NCI-H69 (cell line): ENCODE measurements at regions not wholly inside any gene's neighbourhood (a gene's known extent, or its start where the extent isn't known, plus 50 kb on each side); places are given as distances from the start of the nearest gene placed in this dataset.

ENCODE experiments used
- DNase-seq: peaks from one replicate; lab custom pipeline; 2025; lab: John Stamatoyannopoulos, UW

DNA sequence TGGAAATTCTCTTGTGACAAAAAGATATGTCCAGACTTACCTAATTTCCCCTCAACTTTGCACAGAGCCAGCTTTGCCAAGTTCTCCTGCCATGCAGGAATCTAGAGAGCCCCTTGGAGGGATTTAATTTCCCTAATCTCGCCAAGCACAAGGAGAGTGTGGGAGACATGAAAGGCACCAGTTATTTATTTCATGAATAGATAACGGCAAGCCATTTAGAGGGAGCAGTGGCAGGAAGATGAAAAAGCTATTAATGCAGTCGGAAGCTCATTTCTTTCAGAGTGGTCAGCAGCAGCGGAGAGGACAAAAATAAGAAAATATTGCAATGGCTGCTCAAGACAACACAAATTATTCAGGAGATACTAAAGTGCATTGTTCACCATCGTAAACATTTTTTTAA is 150.9 kb upstream of the WSCD2 start:
- DNase-seq: no peak

DNA sequence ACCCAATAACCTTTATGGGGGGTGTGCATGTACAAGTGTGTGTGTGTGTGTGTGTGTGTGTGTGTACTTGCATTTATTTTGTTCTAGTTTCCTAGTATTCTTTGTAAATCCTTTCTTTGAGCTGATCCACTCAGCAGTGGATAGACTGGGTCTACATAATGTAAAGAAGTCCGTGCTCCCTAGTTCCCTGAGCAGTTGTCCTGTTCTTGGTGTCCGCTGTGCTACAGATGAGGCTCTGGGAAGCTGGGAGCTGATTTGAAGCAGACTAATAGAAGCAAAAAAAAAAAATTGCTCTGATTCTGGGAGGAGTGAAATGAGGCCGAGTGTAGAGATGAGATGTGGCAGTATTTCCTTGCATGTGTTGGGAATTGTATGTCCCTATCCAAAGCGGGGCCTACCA is 150.4 kb upstream of the WSCD2 start:
- no peak for DNase-seq

DNA sequence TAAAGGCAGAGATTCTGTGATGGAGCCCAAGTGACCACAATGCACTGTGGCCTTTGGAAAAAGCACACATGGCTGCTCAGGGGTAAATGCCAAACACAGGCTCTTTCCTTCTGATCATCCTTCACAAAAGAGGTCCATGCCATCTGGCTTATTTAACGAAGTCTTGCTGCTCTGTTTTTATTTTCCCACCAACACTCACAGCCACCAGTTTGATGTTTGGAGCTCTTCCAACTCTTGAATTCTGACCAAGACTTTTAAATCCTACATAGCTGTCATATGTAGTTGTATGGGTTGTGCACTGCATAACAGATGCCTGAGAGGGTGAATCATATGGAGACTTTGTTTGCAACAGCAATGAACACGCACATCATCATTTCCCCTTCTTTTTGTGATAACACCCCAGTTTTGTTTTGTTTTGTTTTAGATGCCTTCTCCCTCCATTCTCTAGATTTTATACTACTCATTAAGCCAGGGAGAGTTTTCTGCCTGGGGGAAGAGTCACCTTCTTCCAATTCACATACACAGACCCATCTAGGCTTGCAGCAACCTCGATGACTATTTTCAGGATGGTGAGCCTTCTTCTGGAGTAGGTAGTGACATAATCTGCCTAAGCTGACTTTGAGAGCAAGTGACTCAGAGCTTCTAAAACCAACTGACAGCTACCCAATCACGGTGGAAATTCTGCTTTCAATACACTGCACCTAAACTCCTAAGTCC is 145.2 kb upstream of the WSCD2 start:
- no peak for DNase-seq

DNA sequence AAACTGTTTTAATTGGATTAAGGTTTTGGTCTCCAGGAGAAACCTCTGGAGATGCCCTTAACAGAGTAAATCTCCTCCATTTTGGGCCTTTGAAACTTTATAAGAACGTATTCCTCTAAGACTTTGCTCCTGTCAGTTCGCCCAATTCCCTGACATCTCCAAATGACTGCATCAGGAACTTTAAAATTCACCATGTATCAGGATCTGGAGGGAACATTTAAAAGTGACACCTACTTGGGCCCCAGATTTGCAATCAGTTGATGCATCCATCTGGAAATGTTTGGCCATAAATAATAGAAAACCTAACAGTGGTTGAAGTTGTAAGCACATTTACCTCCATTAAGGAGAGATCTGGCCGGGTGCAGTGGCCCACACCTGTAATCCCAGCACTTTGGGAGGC is 144.1 kb upstream of the WSCD2 start:
- DNase-seq: no peak

DNA sequence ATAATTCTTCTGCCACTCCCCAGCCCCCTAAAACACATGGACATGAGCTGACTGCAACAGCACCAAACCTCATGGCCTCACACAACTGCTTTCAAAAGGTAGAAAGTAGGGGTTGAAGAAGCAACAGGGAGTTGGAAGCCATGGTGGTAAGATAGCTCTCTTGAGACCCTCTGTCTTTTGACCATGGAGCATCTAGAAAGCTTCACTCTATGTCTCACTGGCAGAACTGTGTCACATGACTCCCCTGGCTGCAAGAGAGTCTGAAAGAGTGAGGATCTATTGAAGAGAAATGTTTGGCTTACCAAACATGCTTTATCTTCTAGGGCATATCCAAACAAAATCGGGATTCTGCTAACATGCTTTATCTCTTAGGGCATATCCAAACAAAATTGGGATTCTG is 142.9 kb upstream of the WSCD2 start:
- DNase-seq: no peak

DNA sequence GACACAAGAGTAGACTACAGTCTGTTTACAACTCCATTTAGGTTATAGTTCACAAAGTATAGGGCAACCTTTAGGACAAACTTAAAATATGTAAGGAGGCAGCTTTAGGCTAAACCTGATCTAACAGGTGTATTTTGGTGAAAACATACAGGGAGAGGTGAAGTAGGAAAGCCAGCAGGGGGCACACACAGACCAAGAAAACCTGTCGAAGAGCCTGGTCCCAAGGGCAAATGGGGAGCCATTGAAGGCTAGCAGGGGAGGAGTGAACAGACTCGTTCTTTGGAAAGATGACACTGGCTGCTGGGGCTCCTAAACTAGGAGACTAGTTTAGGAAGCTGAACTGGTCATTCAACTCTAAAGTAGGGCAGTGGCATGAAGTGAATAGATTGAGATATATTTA is 138.8 kb upstream of the WSCD2 start:
- DNase-seq: peak; percentile 29

DNA sequence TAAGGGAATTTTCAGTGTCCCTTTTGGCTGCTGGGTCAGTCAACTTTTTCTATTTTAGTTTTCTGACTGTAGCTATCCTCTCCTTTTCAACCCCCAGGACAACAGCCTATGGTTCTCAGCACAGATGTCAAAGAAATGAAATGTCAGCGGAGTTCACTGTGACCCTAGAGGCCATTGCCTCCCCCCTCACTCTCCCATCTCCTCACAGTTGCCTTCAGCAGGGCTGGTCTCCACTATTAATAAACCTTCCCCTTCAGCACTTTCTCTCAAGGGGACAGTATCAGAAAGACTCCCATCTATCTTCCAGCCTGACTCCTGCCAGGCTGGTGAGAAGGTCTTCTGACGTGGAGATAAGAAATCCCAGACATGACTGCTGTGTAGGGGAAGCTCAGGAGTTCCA is 137.1 kb upstream of the WSCD2 start:
- DNase-seq: no peak

DNA sequence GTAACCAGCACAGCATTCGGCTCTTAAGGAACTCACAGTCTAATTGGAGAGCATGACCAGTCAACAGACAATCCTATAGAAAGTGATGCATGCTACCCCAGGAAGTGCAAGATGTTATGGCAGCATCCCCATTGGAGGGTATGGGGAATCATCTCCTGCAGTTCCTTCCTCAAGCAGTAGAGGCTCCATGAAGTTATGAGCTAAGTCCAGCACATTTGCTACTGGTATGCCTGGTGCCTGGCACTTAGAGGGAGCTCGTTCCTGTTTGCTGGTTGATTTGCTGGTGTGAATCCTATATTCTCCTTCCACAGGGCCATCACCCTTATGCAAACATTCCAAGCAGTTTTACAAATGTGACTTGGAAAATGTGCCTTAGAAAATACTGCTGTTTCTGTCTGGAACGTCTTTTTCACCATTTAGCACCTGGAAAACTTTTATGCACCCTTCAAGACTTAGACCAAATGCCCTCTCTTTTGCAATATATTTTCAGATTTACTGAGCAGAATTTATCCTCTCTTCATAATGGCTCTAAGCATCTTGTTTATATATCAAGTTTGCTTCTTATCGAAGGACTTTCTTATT is 136.1 kb upstream of the WSCD2 start:
- DNase-seq: peak; percentile 59

DNA sequence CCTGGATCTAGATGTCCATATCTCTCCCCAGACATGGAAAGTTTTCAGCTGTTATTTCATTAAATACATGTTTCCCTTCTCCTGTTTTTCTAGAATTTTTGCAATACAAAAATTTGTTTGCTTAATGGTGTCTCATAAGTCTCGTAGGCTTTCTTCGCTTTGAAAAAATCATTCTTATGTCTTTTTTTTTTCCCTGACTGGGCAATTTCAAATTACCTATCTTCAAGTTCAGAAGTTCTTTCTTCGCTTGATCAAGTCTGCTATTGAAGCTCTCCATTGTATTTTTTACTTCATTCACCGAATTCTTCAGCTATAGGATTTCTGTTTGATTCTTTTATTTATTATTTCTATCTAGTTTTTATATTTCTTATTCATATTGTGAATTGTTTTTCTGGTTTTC is 130.2 kb upstream of the WSCD2 start:
- no peak for DNase-seq

DNA sequence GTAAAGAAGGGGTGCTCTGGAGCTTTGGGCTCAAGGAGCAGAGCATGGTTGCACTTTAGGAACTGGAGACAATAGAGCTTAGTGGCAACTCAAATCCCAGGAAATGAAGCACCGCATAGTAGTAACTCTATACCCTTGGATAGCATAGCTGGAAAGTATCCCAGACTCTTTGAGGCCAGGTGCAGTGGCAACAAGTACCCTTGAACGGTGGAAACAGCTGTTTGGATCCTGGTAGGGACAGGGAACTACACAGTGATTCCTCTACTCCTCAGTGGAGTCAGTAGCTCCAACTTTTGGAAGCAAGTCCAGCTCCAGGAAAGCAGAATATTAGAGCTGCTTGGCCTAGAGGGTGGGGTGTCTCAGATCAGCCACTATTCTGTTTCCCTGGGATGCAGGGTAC is 129.0 kb upstream of the WSCD2 start:
- no peak for DNase-seq

DNA sequence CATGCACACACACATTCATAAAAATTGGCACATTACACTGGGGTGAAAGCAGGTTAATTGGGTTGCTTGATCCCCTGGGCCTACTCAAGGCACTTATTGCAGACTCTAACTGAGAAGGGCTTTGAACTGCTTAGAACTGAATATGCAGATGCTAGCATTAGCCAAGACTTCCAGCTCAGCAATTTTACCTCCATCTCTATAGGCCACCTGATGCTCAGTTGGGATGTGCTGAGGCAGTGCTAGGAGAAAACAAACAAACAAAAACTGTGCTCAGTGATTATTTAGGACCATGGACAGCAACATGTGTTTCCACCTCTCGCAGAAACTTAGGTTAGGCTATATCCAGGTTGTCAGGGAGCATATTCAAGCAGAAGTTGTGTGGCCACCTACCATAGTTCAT is 124.8 kb upstream of the WSCD2 start:
- DNase-seq: peak; percentile 8

DNA sequence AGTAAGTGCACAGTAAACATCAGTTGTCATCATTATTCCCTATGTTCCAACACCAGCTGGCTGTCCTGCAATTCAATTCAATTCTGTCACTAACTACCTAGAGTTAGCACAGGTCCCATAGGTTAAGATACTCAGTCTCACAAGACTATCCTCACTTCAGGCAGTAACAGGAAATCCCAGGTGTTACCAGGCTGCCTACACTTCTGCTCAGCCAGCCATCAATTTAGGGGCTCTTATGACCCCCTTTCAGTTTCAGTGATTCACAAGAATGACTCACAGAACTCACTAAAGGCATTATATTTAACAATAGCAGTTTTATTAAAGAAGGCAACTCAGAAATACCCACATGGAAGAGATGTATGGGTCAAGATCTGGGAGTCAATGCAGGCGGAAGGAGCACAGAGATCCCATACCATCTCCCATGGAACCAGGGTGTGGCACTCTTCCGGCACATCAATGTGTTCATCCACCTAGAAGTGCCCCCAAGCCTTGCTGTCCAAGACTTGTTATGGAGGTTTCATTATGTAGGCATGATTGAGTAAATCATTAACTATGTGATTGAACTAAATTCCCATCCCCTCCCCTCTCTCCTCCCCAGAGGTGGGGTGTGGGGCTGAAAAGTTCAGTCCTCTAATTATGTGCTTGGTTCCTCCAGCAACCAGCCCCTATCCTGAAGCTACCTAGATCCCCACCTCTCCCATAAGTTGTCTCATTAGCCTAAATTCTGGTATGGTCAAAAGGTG is 120.8 kb upstream of the WSCD2 start:
- DNase-seq: no peak

DNA sequence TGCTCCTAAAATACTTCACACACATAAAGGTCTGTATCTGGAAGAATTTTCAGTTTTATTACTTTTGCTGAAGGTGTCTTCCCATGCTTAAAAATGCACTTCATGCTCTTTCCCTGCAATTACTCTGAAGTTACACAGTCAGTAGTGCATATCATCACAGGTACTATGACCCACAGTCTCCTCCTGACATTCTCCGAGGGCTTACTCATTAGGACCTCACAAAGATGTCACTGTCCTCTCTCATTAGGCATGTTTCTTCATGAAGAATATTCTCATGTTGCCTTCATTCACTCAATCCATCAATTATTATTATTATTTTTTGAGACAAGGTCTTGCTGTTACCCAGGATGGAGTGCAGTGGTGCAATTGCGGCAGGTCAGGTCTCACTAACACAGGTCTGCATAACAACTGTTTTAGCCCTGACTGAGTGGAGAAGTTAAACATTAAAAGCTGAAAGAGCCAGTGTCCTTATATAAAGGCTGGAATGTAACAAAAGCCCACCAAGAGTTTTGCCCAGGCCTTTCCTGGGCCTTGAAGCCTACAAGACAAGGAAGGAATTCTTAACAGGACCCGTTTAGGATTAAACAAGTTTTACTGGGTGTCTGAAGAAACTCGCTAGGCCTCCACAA is 119.5 kb upstream of the WSCD2 start:
- no peak for DNase-seq

DNA sequence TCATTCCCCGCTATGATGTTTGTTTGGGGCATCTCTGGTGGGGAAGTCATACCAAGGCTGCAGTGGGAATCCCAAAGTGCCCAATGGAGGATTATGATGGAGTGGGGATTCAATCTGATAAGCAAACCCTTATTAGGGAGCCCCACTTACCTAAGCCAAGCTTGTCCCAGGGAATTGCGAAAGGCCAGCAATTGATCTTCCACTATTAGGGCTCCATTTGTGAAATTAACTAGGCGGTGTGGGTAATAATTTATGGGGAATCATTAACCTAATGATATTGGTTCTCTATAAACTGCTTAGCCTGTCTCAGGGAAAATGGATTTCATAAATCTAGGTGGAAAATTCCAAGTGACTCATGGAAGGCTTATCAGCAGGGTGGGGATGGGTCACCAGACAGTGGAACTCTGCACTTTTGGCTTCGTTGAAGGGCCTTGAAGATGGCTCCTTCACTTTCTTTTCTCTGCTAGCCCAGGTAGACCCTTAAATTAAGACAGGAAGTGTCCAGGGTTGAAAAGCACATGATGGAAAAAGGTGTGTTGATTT is 113.0 kb upstream of the WSCD2 start:
- DNase-seq: no peak

DNA sequence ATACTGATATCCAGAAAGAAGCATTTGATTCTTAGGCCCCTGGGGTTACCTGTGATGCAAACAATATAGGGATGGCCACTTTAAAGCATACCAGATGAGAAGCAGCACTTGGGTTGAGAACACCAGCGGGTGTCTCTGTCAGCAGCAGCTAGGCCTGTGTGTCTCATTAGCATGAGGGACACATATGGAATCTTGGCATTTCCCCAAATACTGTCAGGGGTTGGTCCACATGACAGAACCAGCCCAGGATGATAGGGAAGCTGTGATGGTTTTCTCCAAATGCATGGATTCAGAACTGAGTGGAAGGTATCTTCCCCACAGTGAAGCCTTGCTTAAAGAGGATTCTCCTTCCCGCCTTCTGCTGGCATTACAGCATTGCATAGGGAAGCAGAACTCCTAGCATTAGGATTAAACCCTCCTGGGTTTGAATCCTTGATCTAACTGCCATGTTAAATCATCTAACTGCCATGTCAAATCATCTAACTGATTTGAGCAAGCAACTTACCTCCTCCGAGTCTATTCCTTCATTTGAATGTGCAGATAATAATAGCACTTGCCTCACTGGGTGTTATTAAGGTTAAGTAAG is 111.5 kb upstream of the WSCD2 start:
- DNase-seq: no peak

DNA sequence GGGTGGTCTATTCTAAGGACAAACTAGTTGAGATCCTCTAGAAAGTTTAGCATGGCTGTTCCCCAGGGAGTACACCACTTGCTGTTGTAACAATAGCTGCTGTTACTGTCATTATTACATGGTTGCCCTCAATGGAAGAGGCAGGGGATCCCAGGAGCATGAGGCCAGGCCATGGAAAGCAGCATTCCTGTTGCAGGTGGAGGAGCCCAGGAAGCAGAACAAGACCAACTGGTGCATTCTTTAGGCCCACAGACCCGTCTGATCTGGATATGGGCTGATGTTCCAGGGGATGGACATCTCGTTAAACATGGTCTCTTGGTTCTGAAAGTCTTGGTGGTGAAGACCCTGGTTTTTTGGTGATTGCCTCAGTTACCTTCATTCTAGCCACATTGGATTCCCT is 109.2 kb upstream of the WSCD2 start:
- no peak for DNase-seq

DNA sequence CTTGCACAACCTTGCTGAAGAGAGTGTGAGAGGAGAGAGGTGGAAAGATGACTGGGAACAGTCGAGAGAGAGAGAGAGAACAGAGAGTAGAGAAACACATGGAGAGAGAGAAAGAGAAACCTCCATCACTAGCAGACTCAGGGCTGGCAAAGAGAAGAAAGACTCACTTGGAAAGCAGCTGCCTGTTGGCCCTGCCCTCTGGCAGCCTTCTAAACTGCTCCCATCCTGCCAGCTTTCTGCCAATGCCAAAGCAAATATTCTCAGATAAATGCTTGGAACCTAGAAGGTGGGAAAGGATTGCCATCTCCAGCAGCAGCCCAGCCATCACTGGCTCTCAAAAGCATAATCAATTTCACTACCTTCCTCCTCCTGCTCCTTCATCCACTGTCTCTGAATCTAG is 107.9 kb upstream of the WSCD2 start:
- no peak for DNase-seq

DNA sequence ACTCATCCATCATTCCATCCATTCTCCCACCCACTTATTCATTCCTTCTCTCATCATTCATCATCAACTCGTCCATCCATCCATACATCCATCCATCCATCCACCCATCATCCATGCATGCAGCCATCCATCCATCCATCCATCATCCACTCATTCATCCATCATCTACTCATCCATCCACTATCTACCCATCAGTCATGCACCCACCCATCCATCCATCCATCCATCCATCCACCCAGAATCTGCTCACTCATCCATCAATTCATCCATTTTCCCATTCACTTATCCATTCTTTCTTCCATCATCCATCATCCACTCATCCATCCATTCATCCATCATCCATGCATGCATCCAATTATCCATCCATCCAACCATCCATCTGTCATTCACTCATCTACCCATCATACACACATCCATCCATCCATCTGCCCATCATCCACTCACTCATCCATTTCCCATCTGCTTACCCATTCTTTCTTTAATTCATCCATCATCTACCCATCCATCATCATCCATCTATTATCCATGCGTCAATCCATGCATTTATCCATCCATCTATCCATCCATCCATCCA is 107.1 kb upstream of the WSCD2 start:
- DNase-seq: no peak

DNA sequence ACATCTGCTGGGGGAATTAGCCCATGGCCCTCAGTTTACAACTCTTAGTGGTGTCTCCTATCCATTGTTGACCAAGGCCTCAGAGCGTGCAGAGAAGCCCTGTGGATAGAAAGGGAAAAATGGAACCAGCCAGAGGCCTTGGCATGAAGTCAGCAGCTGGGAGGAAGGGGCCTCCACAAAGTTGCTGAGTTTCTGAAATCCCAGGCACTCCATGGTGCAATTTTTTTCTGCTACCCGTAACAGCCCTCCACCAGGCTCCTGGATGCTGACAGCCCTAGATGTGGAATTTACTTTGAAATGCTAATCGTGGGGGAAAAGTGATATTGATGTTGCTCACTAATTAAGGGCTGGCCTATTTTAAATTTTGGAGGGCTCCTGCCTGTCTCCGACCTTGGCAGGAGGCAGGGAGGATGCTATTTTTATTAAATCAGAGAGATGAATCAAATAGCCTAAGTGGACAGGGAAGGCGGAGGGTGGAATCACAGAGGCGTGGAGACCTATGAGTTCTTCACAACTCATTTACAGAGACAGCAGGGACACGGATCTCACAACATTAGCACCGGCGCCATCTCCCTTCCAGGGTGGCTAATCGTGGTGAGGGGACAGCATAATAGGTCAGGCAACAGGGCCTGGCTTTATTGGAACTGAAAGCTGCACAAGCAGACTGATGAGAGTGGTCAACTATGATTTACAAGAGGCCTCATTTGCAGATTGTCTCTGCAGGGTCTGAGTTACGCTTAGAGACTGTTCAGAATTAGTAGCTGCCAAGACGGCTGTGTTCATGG is 99.8 kb upstream of the WSCD2 start:
- no peak for DNase-seq

DNA sequence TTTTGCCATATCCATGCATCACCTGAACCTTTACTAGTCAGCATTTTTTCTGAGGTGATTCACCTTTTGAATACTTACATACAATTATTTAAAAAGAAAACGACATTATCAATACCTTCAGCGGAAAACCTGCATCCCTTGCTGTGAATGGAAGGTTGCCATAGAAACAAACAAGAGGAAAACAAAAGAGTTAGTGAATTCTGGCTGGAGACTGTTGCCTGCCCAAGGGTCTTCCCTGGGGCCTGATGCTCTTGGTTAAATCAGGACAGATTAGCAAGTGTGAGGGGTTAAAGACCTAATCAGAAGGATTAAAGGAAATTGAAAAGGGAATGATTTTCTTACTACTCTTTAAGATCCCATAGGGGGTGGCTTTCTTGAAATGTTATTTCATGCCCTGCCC is 96.0 kb upstream of the WSCD2 start:
- no peak for DNase-seq

DNA sequence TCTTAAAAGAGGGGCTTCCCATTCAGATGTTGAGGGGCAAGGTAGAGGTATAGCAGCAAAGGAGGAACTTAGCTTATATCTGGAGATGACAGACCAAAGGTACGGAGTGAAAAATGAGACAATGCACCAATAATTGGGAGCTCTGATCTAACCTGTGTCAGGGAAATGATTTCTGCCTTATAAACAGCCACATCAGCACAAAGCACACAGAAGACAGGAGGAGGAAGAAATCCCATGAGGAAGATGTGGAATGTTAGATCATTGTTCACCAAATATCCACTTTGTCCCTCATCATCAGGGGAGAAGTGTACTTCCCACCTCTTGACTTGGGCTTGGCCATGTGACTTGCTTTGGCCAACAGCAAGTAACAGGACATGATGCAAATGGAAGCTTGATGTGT is 93.7 kb upstream of the WSCD2 start:
- no peak for DNase-seq
